Inflammatory macrophage (primary cell): ENCODE measurements at regions not wholly inside any gene's neighbourhood (a gene's known extent, or its start where the extent isn't known, plus 50 kb on each side); places are given as distances from the start of the nearest gene placed in this dataset.

Experiments
- DNase-seq, 2 donors: peaks; one replicate each; pipeline ENCODE4 v3.0.0-alpha.2; 2020 to 2022

DNA sequence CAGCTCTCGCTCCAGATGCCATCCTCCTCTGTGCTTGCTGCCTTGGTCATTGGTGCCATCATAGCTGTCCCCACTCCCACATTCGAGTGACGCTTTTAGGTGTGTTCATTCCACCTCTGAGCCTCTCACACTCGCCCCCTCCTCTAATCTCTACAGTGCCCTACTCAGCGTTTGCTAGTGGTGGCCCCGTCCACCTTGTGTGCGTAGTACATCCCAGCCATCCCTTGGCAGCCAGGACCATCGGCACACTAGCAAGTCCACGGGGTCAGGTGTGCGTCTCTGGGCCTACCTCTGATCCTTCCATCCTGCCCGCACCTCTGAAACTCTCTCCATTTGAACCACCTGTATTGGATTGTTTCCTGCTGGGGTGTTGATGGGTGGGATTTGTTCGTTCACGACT, 54.2 kb upstream of the RGMA start:
- no peak for DNase-seq

DNA sequence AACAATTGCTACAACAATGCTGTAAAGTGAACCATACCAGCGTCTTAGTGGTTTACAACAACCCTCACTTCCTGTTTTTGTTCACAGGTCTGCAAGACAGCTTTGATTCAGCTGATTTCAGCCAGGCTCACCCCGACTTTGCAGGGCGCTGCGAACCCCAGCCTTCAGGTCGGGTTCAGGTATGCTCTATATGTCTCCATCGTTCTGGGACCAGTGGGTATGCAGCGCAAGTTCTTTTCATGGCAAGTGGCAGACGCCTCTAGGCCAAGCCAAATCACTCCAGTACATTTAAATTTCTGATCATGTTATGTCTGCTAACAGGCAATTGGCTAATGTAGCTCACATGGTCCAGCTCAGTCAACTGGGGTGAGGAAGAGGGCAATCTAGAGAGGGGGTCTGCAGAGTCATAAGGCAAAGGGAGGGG, 52.4 kb upstream of the RGMA start:
- DNase-seq: peak; percentile 23 to 25

DNA sequence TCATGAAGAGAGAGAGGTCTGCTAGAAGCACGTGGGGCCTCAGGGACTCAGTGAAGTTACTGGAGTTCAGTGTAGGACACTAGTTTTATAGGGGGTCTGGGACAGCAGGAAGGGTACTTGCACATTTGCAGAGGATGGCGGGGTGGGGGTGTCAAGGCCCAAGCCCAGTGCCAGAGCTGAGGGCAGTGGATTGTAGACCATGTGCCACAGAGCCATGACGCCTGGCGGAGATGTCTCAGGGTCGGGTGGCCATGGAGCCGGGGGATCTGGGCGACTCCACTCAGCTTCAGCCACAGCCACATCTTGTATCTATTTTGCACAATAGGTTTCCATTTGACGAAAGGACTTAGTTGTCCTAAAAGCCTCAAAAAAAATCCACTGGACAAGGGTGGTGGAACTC, 50.4 kb upstream of the RGMA start:
- DNase-seq: no peak

DNA sequence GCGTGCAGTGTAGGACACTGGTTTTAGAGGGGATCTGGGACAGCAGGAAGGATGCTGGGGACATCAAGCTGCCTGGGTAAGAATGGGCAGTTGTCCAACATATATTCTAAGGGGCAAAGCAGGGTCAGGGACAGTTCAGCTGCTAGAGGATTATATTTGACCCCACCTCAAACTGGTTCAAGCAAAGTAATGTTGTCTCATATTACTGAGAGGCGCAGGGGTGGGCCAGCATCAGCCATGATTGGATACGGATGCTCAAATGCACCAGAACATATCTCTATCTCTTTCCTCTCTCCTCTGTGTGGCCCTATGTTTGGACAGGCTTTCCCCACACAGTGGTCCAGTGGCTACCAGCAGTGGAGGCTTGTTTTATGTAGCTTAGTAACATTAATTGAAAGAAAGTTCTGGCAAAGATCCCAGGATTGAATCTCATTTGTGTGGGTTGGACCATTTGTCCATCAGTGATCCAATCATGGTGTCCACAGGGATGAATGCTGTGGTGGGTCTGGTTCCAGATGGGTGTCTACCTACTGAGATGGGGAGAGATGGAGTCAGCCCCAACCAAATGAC, 49.8 kb upstream of the RGMA start:
- no peak for DNase-seq
